Smooth muscle cell (in vitro differentiated cells): ENCODE measurements at regions not wholly inside any gene's neighbourhood (a gene's known extent, or its start where the extent isn't known, plus 50 kb on each side); places are given as distances from the start of the nearest gene placed in this dataset.

ENCODE experiments used
- DNase-seq: peaks from one replicate; lab custom pipeline; 2025; ENCODE audit not compliant: unreplicated experiment; lab: John Stamatoyannopoulos, UW
- H2AFZ ChIP-seq: fragments of 200-600 bp; sonication (generic); 2 replicates; pipeline ENCODE4 v1.6.0; 2016; ENCODE audit warnings: antibody characterized with exemption, low read depth, mild to moderate bottlenecking
- H3F3A ChIP-seq: fragments of 200-600 bp; sonication (generic); 2 replicates; pipeline ENCODE4 v1.6.0; 2017; ENCODE audit warnings: antibody characterized with exemption, low read depth
- H3K27ac ChIP-seq: fragments of 200-600 bp; sonication (generic); 2 replicates; pipeline ENCODE4 v1.5.1; 2016; ENCODE audit warnings: low read depth, mild to moderate bottlenecking
- H3K27me3 ChIP-seq: fragments of 200-600 bp; sonication (generic); 2 replicates; pipeline ENCODE4 v1.6.1; 2016; ENCODE audit warnings: low read depth, mild to moderate bottlenecking
- H3K36me3 ChIP-seq: fragments of 200-600 bp; sonication (generic); 2 replicates; pipeline ENCODE4 v1.5.1; 2016; ENCODE audit warnings: low read depth
- H3K4me1 ChIP-seq: fragments of 200-600 bp; sonication (generic); 2 replicates; pipeline ENCODE4 v1.5.1; 2016; ENCODE audit warnings: low read depth
- H3K4me2 ChIP-seq: fragments of 200-600 bp; sonication (generic); 2 replicates; pipeline ENCODE4 v1.6.0; 2016; ENCODE audit warnings: mild to moderate bottlenecking
- H3K4me3 ChIP-seq: fragments of 200-600 bp; sonication (generic); 2 replicates; pipeline ENCODE4 v1.5.1; 2016; ENCODE audit warnings: mild to moderate bottlenecking
- H3K79me2 ChIP-seq: fragments of 200-600 bp; sonication (generic); 2 replicates; pipeline ENCODE4 v1.6.0; 2016; ENCODE audit warnings: low read depth, mild to moderate bottlenecking
- H3K9ac ChIP-seq: fragments of 200-600 bp; sonication (generic); 2 replicates; pipeline ENCODE4 v1.6.0; 2016; ENCODE audit warnings: low read depth
- H3K9me3 ChIP-seq: fragments of 200-600 bp; sonication (generic); replicated peaks from 2 replicates; pipeline ENCODE4 v1.5.1; 2016; ENCODE audit warnings: low read depth
- H4K20me1 ChIP-seq: fragments of 200-600 bp; sonication (generic); 2 replicates; pipeline ENCODE4 v1.6.0; 2016; ENCODE audit warnings: low read depth
- CTCF ChIP-seq: fragments of 200-600 bp; sonication (generic); IDR thresholded peaks from 2 replicates; pipeline ENCODE4 v1.5.1; 2017; ENCODE audit warnings: borderline replicate concordance, mild to moderate bottlenecking, antibody characterized with exemption; ENCODE audit not compliant: insufficient read depth, poor library complexity, severe bottlenecking
- WGBS: methylation state at CpG from one replicate; pipeline ENCODE4 v1.1.7; 2016; ENCODE audit warnings: low lambda C conversion rate; 5-methylcytosine and 5-hydroxymethylcytosine counted together

DNA sequence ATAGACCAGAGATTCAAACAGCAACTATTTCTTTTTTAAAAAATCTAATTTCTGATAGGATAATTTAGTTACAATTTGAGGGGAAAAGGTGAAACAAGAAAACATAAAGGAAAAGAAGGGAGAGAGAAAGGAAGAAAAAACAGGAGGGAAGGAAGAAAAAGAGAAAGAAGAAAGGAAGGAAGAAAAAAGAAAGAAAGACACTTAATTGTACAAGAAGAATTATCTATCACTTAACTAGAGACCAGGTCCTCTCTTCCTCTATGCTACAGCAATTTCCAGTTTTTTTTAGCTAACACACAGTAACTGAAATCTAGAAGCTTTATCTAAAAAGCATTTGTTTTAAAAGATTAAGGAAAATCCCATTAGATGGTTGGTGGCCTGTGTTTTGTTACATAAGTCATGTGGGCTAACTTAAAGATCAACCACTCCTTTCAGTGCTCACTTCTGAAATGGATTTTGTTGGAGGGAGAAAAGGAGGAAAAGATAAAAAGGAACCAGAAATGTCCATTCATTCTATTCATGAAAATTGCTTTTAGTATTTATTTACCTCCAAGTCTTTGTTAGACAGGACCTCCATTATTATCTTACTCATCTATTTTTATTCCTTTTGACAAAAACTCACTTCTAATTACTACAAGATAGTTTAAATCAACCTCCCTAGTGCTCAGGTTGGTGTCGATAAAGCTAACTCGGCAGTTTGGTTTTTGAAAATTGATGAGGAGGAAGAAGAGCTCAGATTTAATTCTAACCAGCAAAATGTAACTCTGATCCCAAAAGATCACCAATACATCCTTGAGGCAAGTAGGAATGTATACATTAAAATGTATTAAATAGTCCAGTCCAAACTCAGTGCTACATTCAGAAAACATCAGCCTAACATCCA, 251.5 kb upstream of the FN1 start:
- TF ChIP-seq CTCF, result no peak
- no peaks in the 10 kb centered on the region for H3K9me3 ChIP-seq
- no peak for DNase-seq
- H3K4me2 ChIP-seq, result peak overlapping the region; percentile 33
- 88% methylated on average over 2 of the region's 2 CpGs for WGBS
- no peaks in the 10 kb centered on the region for H3K79me2 ChIP-seq
- peak overlapping the region; percentile 60 for H3K27ac ChIP-seq
- H3K4me1 ChIP-seq, result peaks cover 22% of the 10 kb centered on the region
- H3F3A ChIP-seq, result peaks cover 32% of the 10 kb centered on the region
- H3K4me3 ChIP-seq, result no peak overlapping the region
- H3K36me3 ChIP-seq, result no peaks in the 10 kb centered on the region
- H3K27me3 ChIP-seq, result no peaks in the 10 kb centered on the region
- no peak overlapping the region for H3K9ac ChIP-seq
- H2AFZ ChIP-seq, result peak overlapping the region; percentile 36
- no peaks in the 10 kb centered on the region for H4K20me1 ChIP-seq

GRCh38 chr2:215685238-215685990, 249.5 kb upstream of the FN1 start:
- Histone ChIP-seq H3K9me3 (no peaks in the 10 kb centered on the region), H3K4me1 (peaks cover 35% of the 10 kb centered on the region), H3K36me3 (no peaks in the 10 kb centered on the region), H3K4me3 (no peak overlapping the region), H3K27ac (peak overlapping the region; percentile 76), H3K79me2 (no peaks in the 10 kb centered on the region), H3K9ac (peak overlapping the region; percentile 3), H3K27me3 (no peaks in the 10 kb centered on the region), H2AFZ (no peak overlapping the region), H3K4me2 (peak overlapping the region; percentile 60), H4K20me1 (no peaks in the 10 kb centered on the region), H3F3A (peaks cover 34% of the 10 kb centered on the region)
- DNase-seq, result no peak
- no peak for TF ChIP-seq CTCF
- WGBS, result 83% methylated on average over 1 of the region's 1 CpG

- no peaks in the 10 kb centered on the region for H3K79me2 ChIP-seq
- no peaks in the 10 kb centered on the region for H4K20me1 ChIP-seq
- no peaks in the 10 kb centered on the region for H3K9me3 ChIP-seq
- no peaks in the 10 kb centered on the region for H3K27me3 ChIP-seq
- peak overlapping the region; percentile 3 for H3K9ac ChIP-seq
- DNase-seq, result no peak
- H3K4me1 ChIP-seq, result peaks cover 38% of the 10 kb centered on the region
- H2AFZ ChIP-seq, result no peak overlapping the region
- WGBS, result 39% methylated on average over 4 of the region's 4 CpGs
- H3K36me3 ChIP-seq, result no peaks in the 10 kb centered on the region
- H3K27ac ChIP-seq, result peak overlapping the region; percentile 76
- H3K4me2 ChIP-seq, result peak overlapping the region; percentile 60
- no peak overlapping the region for H3K4me3 ChIP-seq
- TF ChIP-seq CTCF, result no peak
- peaks cover 34% of the 10 kb centered on the region for H3F3A ChIP-seq
Measured at GRCh38 chr2:215684448-215685237, 248.8 kb upstream of the FN1 start.
